Cardiac muscle cell (in vitro differentiated cells and primary cell): ENCODE measurements at regions not wholly inside any gene's neighbourhood (a gene's known extent, or its start where the extent isn't known, plus 50 kb on each side); places are given as distances from the start of the nearest gene placed in this dataset.
A peak's percentile ranks its signal among the peaks of the same experiment; 100 is the strongest.
"Not testable (repeated sequence)": the region's sequence is repeated elsewhere in the genome, so short reads cannot be mapped to it uniquely, and the experiment has no call there.

ENCODE experiments used
- DNase-seq, 2 donors: peaks; one replicate each; pipeline versions ENCODE4 v3.0.0 to v3.0.0-alpha.2; 2010 to 2017; ENCODE audit warnings: low read depth in 1 of 2, low spot score in 1 of 2
- H3K27ac ChIP-seq: fragments of 200-600 bp; sonication (generic); 2 replicates; pipeline ENCODE4 v1.5.1; 2016
- H3K27me3 ChIP-seq: fragments of 200-600 bp; sonication (generic); 2 replicates; pipeline ENCODE4 v1.6.0; 2016; ENCODE audit warnings: control low read depth
- H3K36me3 ChIP-seq: fragments of 200-600 bp; sonication (generic); 2 replicates; pipeline ENCODE4 v1.5.1; 2016; ENCODE audit warnings: control low read depth
- H3K4me1 ChIP-seq: fragments of 200-600 bp; sonication (generic); 2 replicates; pipeline ENCODE4 v1.8.1; 2017; ENCODE audit warnings: low read depth, mild to moderate bottlenecking, mixed run types
- H3K4me3 ChIP-seq: fragments of 200-600 bp; sonication (generic); 2 replicates; pipeline ENCODE4 v1.5.1; 2016; ENCODE audit warnings: mild to moderate bottlenecking
- H3K9me3 ChIP-seq: fragments of 200-600 bp; sonication (generic); 2 replicates; pipeline ENCODE4 v1.5.1; 2017; ENCODE audit warnings: low read depth, mild to moderate bottlenecking, control low read depth
- CTCF ChIP-seq: IDR thresholded peaks from 2 replicates; pipeline ENCODE4 v1.5.1; 2012; ENCODE audit warnings: low read depth, mild to moderate bottlenecking, low read length

GRCh38 chr4:20185103-20185502 is 66.6 kb upstream of the SLIT2 start:
- no peak for DNase-seq
- Histone ChIP-seq H3K27ac (no peak overlapping the region), H3K36me3 (no peaks in the 10 kb centered on the region), H3K9me3 (no peaks in the 10 kb centered on the region), H3K4me3 (no peak overlapping the region), H3K4me1 (no peaks in the 10 kb centered on the region), H3K27me3 (no peaks in the 10 kb centered on the region)
- TF ChIP-seq CTCF = no peak

GRCh38 chr4:20183131-20183530 is 68.6 kb upstream of the SLIT2 start:
- H3K9me3 ChIP-seq, H3K36me3 ChIP-seq, H3K4me1 ChIP-seq, DNase-seq, H3K27me3 ChIP-seq, H3K27ac ChIP-seq, H3K4me3 ChIP-seq: not testable (repeated sequence)

GRCh38 chr4:20181926-20182325 is 69.8 kb upstream of the SLIT2 start:
- Histone ChIP-seq H3K4me1 (no peaks in the 10 kb centered on the region), H3K27me3 (no peaks in the 10 kb centered on the region), H3K4me3 (no peak overlapping the region), H3K36me3 (no peaks in the 10 kb centered on the region), H3K27ac (no peak overlapping the region), H3K9me3 (no peaks in the 10 kb centered on the region)
- peak in 1 of 2 donors; percentile 63 for DNase-seq
- no peak for TF ChIP-seq CTCF

GRCh38 chr4:20180509-20180908 is 71.2 kb upstream of the SLIT2 start:
- H3K4me3 ChIP-seq = no peak overlapping the region
- H3K27me3 ChIP-seq = no peaks in the 10 kb centered on the region
- no peak for TF ChIP-seq CTCF
- H3K27ac ChIP-seq = no peak overlapping the region
- no peaks in the 10 kb centered on the region for H3K4me1 ChIP-seq
- H3K36me3 ChIP-seq = no peaks in the 10 kb centered on the region
- H3K9me3 ChIP-seq = no peaks in the 10 kb centered on the region
- no peak for DNase-seq

- H3K4me3 ChIP-seq = no peak overlapping the region
- no peak for TF ChIP-seq CTCF
- H3K36me3 ChIP-seq = no peaks in the 10 kb centered on the region
- no peak for DNase-seq
- no peaks in the 10 kb centered on the region for H3K4me1 ChIP-seq
- no peaks in the 10 kb centered on the region for H3K27me3 ChIP-seq
- H3K9me3 ChIP-seq = no peaks in the 10 kb centered on the region
- no peak overlapping the region for H3K27ac ChIP-seq
Measured at GRCh38 chr4:20178902-20179576, 72.7 kb upstream of the SLIT2 start.

- Histone ChIP-seq H3K9me3 (no peaks in the 10 kb centered on the region), H3K27me3 (no peaks in the 10 kb centered on the region), H3K36me3 (no peaks in the 10 kb centered on the region), H3K4me3 (no peak overlapping the region), H3K27ac (no peak overlapping the region), H3K4me1 (no peaks in the 10 kb centered on the region)
- no peak for TF ChIP-seq CTCF
- DNase-seq = no peak
Measured at GRCh38 chr4:20176881-20177280, 74.8 kb upstream of the SLIT2 start.
